MM.1S (cell line): ENCODE measurements at regions not wholly inside any gene's neighbourhood (a gene's known extent, or its start where the extent isn't known, plus 50 kb on each side); places are given as distances from the start of the nearest gene placed in this dataset.

ENCODE experiments used
- EZH2 ChIP-seq: fragments of 300-600 bp; sonication (generic); optimal IDR thresholded peaks from 2 replicates; pipeline ENCODE3; 2017; ENCODE audit warnings: low read depth, mild to moderate bottlenecking, antibody characterized with exemption, low read length, mixed read lengths
- EZH2phosphoT487 ChIP-seq: fragments of 300-600 bp; sonication (generic); IDR thresholded peaks from 2 replicates; pipeline ENCODE4 v1.6.1; 2018; ENCODE audit warnings: antibody characterized with exemption, low read length
- TF ChIP-seq, protein P1 (sequence below): fragments of 300-600 bp; sonication (generic); IDR thresholded peaks from 2 replicates; pipeline ENCODE4 v1.5.1; 2016; ENCODE audit warnings: antibody characterized with exemption, low read length, mixed read lengths

DNA sequence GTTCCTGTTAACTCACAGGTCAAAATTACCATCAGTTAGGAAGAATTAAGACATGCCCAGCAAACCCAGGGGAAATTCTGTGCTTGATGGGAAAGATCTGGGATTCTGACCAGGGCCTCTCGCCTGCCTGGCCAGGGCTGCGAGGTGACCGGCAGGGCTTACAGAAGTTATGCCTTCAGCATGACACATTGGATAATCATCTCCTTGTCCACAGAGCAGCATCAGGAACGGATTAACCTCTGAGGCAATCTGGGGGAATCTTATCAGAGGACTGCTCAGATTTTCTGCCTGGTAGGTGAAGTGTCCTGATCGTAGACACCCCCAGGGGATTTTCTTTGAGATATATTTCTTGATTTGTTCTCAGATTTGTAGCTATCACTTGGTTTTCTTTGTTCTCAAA lies 172.5 kb downstream of the HS3ST3A1 start:
- TF ChIP-seq, protein P1, sequence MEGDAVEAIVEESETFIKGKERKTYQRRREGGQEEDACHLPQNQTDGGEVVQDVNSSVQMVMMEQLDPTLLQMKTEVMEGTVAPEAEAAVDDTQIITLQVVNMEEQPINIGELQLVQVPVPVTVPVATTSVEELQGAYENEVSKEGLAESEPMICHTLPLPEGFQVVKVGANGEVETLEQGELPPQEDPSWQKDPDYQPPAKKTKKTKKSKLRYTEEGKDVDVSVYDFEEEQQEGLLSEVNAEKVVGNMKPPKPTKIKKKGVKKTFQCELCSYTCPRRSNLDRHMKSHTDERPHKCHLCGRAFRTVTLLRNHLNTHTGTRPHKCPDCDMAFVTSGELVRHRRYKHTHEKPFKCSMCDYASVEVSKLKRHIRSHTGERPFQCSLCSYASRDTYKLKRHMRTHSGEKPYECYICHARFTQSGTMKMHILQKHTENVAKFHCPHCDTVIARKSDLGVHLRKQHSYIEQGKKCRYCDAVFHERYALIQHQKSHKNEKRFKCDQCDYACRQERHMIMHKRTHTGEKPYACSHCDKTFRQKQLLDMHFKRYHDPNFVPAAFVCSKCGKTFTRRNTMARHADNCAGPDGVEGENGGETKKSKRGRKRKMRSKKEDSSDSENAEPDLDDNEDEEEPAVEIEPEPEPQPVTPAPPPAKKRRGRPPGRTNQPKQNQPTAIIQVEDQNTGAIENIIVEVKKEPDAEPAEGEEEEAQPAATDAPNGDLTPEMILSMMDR, result no peak
- TF ChIP-seq EZH2 (no peak), EZH2phosphoT487 (no peak)
